Osteocyte (in vitro differentiated cells): ENCODE measurements at regions not wholly inside any gene's neighbourhood (a gene's known extent, or its start where the extent isn't known, plus 50 kb on each side); places are given as distances from the start of the nearest gene placed in this dataset.
"Not testable (repeated sequence)": the region's sequence is repeated elsewhere in the genome, so short reads cannot be mapped to it uniquely, and the experiment has no call there.

Source experiments
- DNase-seq: peaks from one replicate; pipeline ENCODE4 v3.0.0; 2021; ENCODE audit warnings: mixed read lengths; ENCODE audit not compliant: unreplicated experiment; ENCODE audit errors: extremely low spot score
- H3K27ac Mint-ChIP-seq: one replicate; pipeline ENCODE4 v1.8.0; 2021; ENCODE audit warnings: mild to moderate bottlenecking, mixed read lengths; ENCODE audit not compliant: unreplicated experiment
- H3K27me3 Mint-ChIP-seq: one replicate; pipeline ENCODE4 v1.8.0; 2021; ENCODE audit warnings: mixed read lengths; ENCODE audit not compliant: unreplicated experiment
- H3K36me3 Mint-ChIP-seq: one replicate; pipeline ENCODE4 v1.8.0; 2021; ENCODE audit warnings: mixed read lengths; ENCODE audit not compliant: unreplicated experiment
- H3K4me1 Mint-ChIP-seq: one replicate; pipeline ENCODE4 v1.8.0; 2021; ENCODE audit warnings: mixed read lengths; ENCODE audit not compliant: unreplicated experiment
- H3K4me3 Mint-ChIP-seq: one replicate; pipeline ENCODE4 v1.8.0; 2021; ENCODE audit warnings: mild to moderate bottlenecking, moderate library complexity, mixed read lengths; ENCODE audit not compliant: unreplicated experiment
- H3K9me3 Mint-ChIP-seq: one replicate; pipeline ENCODE4 v1.8.0; 2021; ENCODE audit warnings: mixed read lengths; ENCODE audit not compliant: unreplicated experiment
- TF ChIP-seq, protein P1 (sequence below): fragments of 200-600 bp; sonication (generic); IDR thresholded peaks from 2 replicates; pipeline ENCODE4 v1.5.0; 2021; ENCODE audit warnings: antibody characterized with exemption, mild to moderate bottlenecking, moderate library complexity

DNA sequence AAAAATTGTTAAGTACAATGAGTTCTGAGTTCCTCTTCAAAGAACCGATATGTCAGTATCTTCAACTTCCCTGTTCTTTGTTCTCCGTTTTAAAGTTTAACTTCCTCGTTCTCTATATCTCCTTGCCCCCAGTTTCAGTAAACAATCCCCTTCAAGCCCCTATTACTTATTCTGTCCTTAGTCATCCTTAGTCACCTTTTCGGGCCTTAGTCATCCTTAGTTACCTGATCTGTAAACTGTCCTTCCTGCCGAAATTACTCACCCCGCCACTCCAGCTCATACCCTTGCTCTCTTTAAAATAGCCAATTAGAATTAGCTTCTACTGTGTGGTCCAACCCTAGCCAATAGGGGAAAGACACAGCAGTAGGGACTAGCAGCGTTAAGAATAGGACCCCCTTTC, 1165.6 kb downstream of the NSUN3 start:
- no peaks in the 10 kb centered on the region for H3K27me3 Mint-ChIP-seq
- peaks cover 10% of the 10 kb centered on the region for H3K9me3 Mint-ChIP-seq
- no peak for DNase-seq
- H3K4me3 Mint-ChIP-seq: no peak overlapping the region
- H3K27ac Mint-ChIP-seq: no peak overlapping the region
- H3K4me1 Mint-ChIP-seq: no peaks in the 10 kb centered on the region
- TF ChIP-seq, protein P1, sequence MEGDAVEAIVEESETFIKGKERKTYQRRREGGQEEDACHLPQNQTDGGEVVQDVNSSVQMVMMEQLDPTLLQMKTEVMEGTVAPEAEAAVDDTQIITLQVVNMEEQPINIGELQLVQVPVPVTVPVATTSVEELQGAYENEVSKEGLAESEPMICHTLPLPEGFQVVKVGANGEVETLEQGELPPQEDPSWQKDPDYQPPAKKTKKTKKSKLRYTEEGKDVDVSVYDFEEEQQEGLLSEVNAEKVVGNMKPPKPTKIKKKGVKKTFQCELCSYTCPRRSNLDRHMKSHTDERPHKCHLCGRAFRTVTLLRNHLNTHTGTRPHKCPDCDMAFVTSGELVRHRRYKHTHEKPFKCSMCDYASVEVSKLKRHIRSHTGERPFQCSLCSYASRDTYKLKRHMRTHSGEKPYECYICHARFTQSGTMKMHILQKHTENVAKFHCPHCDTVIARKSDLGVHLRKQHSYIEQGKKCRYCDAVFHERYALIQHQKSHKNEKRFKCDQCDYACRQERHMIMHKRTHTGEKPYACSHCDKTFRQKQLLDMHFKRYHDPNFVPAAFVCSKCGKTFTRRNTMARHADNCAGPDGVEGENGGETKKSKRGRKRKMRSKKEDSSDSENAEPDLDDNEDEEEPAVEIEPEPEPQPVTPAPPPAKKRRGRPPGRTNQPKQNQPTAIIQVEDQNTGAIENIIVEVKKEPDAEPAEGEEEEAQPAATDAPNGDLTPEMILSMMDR: no peak
- no peaks in the 10 kb centered on the region for H3K36me3 Mint-ChIP-seq

- Mint-ChIP-seq H3K4me3 (no peak overlapping the region), H3K36me3 (no peaks in the 10 kb centered on the region), H3K9me3 (no peaks in the 10 kb centered on the region), H3K27me3 (no peaks in the 10 kb centered on the region), H3K27ac (no peak overlapping the region), H3K4me1 (no peaks in the 10 kb centered on the region)
- DNase-seq: no peak
- TF ChIP-seq, protein P1: no peak
These were observed 1173.1 kb downstream of the NSUN3 start for GRCh38 chr3:95235916-95236315.

DNA sequence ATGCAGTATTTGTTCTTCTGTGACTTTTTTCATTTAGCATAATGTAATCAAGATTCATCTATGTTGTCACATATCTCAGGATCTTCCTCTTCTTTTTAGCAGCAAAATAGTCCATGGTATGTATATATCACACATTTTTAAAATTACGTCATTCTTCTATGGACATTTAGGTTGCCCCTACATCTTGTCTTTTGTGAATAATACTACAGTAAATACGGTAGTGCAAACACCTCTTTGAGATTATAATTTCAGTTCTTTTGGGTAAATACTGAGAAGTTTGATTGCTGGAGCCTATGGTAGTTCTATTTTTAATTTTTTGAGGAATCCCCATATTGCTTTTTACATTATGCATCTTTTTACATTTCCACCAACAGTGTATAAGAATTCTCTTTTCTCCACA, 1174.9 kb downstream of the NSUN3 start:
- H3K9me3 Mint-ChIP-seq: no peaks in the 10 kb centered on the region
- TF ChIP-seq, protein P1: no peak
- H3K4me1 Mint-ChIP-seq: no peaks in the 10 kb centered on the region
- no peak for DNase-seq
- no peak overlapping the region for H3K27ac Mint-ChIP-seq
- no peaks in the 10 kb centered on the region for H3K36me3 Mint-ChIP-seq
- no peaks in the 10 kb centered on the region for H3K27me3 Mint-ChIP-seq
- no peak overlapping the region for H3K4me3 Mint-ChIP-seq

DNA sequence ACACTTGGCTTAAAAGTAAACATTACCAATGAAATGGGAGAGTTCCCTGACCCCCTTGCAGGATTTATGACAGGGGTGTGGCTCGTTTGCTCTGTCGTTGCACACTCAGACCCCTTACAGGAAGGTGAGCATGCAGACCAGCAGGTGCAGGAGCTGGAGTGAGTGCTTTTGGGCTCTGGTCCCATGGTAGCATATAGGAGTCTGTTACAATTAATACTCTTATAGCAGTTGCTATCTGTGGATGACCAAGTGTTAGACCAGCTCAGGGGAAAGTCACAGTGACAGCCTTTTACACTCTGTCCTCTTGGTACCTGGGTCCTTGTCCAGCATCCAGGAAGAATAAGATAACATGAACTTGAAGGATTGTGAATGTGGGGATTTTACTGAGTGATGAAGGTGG, 1177.5 kb downstream of the NSUN3 start:
- Mint-ChIP-seq H3K27me3 (no peaks in the 10 kb centered on the region), H3K4me3 (no peak overlapping the region), H3K36me3 (no peaks in the 10 kb centered on the region), H3K9me3 (no peaks in the 10 kb centered on the region), H3K4me1 (no peaks in the 10 kb centered on the region), H3K27ac (no peak overlapping the region)
- DNase-seq: no peak
- TF ChIP-seq, protein P1: no peak

- not testable (repeated sequence) for H3K36me3 Mint-ChIP-seq, H3K9me3 Mint-ChIP-seq, H3K27ac Mint-ChIP-seq, DNase-seq, H3K4me3 Mint-ChIP-seq, H3K27me3 Mint-ChIP-seq, H3K4me1 Mint-ChIP-seq
These were observed 1178.4 kb downstream of the NSUN3 start for GRCh38 chr3:95241256-95241655.

DNA sequence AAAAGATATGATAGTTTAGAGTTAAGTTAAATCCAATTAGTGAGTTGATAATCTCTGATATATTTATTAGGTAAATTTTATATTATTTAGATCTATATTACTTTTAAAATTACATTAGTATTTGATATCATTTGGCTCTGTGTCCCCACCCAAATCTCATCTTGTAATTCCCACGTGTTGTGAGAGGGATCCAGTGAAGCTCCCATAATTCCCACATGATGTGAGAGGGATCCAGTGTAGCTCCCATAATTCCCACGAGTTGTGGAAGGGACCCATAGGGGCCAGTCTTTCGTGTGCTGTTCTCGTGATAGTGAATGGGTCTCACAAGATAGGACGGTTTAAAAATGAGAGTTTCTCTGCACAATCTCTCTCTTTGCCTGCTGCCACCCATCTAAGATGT, 1183.6 kb downstream of the NSUN3 start:
- H3K27me3 Mint-ChIP-seq: peaks cover 4% of the 10 kb centered on the region
- no peak overlapping the region for H3K4me3 Mint-ChIP-seq
- H3K9me3 Mint-ChIP-seq: peaks cover under 1% of the 10 kb centered on the region
- TF ChIP-seq, protein P1: no peak
- H3K36me3 Mint-ChIP-seq: no peaks in the 10 kb centered on the region
- no peak for DNase-seq
- no peak overlapping the region for H3K27ac Mint-ChIP-seq
- H3K4me1 Mint-ChIP-seq: no peaks in the 10 kb centered on the region
